ENCODE measurements at regions not wholly inside any gene's neighbourhood (a gene's known extent, or its start where the extent isn't known, plus 50 kb on each side); places are given as distances from the start of the nearest gene placed in this dataset.
"Not testable (repeated sequence)": the region's sequence is repeated elsewhere in the genome, so short reads cannot be mapped to it uniquely, and the experiment has no call there.

DNA sequence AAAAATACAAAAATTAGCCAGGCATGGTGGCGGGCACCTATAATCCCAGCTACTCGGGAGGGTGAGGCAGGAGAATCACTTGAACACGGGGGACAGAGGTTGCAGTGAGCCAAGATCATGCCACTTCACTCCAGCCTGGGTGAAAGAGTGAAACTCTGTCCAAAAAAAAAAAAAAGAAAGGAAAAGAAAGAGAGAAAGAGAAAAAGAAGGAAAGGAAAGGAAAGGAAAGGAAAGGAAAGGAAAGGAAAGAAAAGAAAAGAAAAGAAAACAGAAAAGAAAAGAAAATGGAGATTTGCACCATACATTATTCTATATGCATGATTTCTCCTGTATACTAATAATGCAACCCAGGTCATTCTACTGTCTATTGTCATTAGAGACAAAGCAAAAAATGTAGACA lies 421.5 kb downstream of the PCDH19 start:
- DNase-seq: not testable (repeated sequence)

DNA sequence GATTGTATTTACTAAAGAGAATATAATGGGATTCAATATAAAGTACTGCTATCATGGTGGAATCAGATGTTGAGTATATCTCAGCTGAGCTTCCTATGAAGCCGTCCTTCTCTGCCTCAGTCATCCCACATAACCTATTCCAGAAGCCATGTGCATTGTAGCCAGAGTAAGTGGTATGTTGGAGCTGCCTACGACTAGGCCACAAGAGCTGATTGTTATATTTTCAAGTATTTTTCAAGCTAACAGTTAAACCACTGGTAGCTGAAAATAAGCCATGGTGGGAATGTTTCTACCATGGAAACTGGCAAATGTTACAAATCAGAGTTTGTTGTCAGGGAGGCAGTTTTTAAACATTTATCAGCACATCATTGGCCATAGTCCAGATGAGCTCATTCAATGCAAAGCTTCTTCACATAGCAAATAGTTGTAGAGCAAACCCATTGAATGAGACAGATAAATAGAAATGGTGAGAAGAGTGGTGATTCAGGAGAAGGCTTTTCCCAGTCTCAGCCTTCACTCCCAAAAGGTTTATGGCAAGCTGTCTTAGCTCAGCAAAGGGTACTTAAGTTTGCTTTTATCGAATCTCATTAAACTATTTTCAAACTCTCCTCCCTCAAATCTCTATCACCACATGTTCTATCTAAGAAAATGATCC lies 436.4 kb downstream of the PCDH19 start:
- DNase-seq: no peak

DNA sequence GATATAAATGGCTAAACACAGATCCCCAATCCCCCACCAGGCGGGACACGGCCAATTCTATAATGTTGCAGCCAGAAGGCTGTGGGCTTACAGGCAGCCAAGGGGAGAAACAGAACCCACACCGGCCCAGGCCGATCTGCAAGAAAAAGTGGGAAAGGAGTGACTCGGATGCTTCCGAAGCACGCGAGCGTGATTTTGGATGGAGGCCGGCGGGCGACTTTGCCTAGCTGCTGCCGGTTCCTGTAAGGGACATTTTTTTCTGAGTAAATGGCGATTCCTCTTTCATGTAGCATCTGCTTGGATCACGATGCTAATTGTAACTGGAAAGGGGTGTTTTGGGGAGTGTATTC lies 470.2 kb downstream of the PCDH19 start:
- no peak for DNase-seq

DNA sequence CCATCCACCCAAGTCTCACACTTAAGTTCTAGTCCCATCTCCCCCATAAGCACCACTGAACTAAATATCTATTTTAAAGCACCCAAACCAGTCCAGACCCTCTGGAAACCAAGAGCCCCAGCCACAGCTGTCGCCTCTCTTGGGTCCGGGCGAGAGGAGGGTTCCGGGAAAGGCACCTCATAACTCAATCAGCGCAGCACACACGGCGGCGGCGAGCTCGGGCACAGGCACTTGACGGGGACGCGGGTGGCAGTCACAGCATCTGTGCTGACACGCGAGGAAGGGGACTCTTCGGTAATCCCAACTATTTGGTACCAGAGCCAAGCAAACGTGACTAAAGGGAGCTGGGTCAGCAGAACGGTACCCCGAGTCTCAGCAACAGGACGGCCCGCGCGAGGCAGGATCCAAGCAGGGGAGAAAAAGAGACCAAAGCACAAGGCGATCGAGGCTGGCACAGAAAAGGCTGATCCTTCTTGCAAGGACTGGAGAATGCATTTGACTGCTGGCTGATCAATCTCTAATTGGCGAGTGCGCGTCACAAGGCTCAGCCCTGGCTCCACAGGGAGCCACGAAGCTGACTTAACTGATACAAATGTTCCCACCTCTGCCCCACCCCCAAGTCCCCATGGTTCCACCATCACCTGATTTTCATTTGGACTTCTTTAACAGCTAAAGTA lies 470.7 kb downstream of the PCDH19 start:
- not testable (repeated sequence) for DNase-seq

DNA sequence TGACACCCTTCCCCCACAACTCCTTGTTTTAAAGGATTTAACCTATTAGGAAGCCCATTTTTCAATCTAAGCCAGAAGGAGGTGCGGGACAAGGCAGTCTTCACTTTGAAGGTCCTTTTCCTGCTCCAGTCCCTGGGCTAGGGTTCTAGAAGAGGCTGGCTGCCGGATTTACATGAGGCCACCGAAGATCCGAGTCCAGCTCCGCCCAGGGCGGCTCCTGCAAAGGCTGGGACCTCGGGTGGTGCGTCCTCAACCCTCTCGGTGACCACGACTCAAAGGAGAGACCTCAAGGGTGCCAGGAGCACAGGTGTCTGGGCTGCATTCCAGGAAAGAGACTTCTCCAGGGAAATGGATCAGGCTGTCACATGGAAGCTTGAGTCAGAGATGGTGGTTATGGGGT lies 471.6 kb downstream of the PCDH19 start:
- no peak for DNase-seq

DNA sequence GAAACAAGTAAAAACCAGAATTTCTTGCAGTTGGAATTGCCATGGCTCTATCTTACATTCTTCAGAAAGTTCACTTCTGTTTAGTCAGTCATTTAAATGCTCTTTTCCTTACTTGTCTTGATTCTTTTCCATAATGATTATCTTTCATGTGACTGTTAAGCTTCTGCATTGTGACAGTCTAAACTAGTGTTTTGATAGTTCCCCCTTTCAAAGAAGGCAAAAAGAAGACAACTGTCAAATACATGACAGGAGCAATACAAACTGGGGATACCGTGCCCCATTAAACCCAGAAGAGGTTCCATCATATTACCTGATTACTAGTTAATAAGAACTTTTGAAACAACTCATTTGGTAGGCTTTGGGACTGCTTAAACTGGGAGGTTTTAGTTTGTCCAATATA lies 476.2 kb downstream of the PCDH19 start:
- DNase-seq: peak; percentile 2

DNA sequence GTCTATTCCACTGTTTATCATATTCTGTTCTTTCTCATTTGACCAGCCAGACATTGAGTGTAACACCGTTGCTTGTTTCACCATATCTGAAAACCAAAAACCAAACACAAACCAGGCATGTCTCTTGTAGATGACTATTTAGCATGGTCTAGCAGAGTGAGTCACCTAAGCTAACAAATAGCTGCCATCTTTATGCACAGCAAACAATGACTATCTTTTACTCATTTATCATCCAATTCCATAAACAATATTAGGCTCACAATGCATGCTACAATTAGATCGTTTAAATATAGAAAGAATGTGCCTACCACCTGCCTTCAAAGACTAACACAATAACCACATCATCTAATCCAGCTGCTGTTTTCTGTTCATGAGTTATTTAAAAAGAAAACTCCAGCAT lies 495.4 kb downstream of the PCDH19 start:
- DNase-seq: no peak

DNA sequence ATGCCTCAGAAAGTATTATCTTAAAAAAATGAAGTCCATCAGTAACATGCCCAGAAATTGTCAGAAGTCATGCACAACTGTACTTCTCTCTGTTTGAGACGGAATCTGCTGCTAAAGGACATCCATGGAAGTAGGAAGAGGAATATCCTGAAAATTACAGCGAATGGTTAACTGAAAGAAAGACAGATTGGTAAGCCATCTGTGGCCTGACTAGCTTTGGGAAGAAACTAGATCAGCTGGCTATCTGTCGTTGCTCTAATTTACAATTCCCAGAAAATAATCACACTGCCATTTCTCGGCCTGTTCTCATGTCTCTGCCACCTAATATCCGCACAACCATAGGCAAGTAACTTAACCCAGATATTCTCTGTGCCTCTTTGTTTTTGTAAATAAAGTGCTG lies 496.5 kb downstream of the PCDH19 start:
- DNase-seq: no peak

DNA sequence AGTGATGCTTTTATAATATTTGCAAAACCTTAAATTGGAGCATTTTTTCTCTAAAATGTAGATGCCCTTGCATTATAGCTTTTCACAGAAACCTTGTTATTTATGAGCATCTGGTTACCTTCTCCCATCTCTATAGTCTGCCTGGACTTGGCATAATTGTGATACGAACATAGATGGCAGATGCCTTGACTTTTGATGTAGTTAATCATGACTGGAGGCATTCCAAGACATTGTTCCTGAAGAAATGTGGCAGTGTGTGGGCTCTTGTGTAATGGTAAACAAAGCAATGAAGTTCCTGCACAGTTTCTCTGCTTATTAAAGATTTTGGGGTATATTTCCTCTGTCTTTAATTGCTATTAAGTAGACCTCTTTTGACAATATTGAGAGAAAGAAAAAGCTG lies 500.1 kb downstream of the PCDH19 start:
- no peak for DNase-seq

DNA sequence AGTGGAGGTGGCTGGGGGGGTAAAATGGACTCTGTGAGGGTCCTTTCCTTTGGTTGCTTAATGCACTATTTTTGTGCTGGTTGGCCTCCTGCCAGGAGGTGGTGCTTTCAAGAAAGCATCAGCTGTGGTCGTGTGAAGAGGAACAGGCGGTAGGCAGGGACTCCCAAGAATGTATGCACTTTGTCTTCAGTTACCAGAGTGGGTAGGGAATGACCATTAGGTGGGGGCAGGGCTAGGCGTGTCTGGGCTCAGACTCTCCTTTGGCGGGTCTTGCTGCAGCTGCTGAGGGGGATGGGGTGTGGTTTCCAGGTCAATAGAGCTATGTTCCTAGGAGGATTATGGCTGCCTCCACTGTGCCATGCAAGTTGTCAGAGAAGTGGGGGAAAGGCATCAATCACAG lies 509.0 kb downstream of the PCDH19 start:
- DNase-seq: no peak

DNA sequence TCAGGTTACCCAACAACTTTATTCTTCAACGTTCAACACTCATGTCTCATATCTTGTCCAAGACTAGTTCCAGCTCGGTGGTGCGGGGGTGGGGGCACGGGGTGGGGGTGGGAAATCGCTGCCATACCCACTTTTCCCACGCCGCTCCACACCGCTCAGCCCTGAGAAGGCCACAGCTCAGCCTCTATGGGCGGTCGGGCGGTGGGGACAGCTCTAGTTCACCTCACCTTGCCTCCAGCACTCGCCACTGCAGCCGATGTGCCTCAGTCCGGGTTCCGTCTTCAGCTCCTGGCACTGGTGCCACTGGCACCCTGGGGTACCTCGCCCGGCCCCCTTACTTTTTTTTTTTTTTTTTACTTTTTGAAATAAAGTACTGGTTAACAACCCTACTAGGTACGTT lies 522.2 kb downstream of the PCDH19 start:
- no peak for DNase-seq

DNA sequence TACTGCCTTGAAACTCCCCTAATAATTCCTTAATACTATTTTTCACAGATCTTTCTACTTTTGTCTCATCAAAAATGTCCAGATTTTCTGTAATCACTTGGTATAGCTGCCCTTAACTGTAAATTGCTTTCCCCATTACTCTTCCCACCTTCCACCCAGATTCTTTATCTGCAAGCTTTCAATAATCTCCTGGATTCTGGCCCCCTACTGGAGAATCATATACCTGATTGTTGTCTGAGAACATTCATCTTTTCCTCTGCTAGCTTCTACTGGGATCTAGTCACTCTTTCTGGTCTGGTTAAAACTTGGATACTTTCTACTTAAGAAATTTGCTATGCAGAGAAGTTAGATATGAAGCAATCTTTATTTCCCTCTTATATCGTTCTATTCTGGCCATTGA lies 552.6 kb downstream of the PCDH19 start:
- DNase-seq: peak; percentile 11

DNA sequence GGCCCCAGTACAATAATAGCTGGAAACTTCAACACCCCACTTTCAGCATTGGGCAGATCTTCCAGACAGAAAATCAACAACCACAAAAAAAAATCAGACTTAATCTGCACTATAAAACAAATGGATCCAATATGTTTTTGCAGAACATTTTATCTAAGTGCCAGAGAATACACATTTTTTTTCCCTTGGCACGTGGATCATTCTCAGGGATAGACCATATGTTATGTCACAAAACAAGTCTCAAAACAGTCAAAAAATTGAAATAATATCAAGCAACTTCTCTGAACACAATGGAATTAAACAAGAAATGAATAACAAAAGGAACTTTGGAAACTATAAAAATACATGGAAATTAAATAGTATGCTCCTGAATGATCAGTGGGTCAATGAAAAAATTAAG lies 576.3 kb downstream of the PCDH19 start:
- DNase-seq: no peak

DNA sequence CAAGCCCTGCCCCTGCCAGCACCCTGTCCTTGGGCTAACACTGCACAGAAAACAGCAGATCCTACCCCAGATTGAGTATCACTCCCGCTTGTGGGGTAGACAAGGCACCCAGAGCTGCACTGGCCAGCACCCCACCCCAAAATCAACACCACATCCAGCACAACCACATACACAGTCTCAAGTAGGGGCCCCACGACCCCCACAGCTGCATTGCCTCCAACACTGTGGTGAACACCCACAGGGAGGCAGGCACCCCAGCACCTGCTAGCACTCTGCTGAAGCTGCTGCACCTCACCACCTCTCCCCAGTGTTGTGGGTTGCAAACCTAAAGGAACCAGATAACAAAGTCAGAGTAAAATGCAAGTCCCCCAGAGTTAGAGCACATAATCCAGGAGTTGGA lies 589.9 kb downstream of the PCDH19 start:
- DNase-seq: no peak

DNA sequence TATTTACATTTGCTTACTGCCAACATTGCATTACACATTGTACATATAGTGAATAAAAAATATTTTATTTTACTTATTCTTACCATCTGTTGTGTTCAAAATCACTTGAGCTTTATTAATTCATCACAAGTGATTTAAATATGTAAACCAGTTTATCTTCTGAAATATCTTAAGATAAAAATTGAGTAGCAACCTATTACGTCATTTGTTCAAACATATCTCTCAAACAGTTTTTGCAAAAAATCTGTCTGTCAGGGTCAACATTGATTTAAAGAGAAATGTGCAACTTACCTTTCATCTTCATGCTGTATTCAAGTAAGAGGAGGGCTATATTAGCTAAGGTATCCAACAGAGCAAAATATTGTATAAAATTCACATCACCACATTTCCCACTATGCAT lies 610.1 kb downstream of the PCDH19 start:
- no peak for DNase-seq

DNA sequence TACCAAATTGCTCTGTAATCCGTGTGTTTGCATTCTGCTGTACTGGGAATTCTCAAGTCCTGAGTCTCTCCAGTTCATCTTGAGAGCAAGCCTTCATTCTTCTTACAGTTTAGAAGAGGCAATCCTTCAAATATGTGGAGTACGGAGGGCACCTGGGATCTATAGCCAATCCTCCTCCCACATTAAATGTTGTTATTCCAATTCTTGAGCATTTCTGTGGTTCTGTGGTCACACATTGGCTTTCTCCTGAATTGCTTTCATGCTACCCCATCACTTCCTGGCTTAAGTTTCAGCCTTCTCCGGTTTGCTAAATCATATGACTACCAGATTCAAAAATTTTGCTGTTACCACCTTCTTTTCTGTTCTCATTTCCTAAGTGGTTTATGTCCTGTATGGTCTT lies 611.1 kb downstream of the PCDH19 start:
- DNase-seq: no peak

DNA sequence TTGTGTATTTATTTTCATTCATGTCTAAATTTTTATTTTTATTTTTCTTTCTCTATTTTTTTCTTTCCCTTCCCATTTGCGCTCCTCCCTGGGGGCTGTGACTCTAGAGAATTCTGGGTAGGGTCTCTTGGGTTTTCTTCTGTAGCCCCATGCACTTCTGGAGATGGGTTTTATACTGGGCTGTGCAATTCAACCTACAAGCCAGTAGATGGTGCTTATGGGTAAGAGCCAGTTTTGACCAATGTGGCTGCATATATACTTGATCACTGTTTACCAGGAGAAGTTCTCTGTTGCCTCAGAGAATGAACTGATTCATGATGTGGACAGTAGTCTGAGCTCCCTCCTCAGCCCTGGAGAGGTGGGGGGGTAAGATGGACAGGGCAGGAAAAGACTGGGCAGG lies 614.6 kb downstream of the PCDH19 start:
- DNase-seq: peak; percentile 22

DNA sequence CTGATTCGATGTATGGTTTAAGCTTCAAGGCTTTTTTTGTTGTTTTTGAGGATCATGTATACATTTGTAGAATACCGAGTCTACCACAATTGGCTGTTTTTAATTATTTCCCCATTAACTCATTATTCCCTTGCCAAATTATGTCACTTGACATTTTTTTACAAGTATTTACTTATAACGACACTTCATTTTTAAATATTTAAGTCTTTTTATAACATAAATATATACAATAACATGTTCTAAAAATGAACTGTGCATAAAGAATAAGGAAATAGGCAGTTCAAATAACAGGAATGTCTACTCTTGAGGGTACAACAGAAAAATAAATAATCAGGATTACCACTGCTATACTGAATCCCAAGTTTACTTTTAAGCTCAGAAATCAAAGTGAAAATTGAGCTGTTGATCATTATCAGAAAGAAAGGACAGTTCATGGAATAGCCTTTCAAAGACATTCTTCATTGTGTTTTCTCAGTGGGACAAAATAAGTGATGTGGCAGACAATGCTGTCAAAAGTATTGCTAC lies 627.5 kb downstream of the PCDH19 start:
- DNase-seq: no peak

DNA sequence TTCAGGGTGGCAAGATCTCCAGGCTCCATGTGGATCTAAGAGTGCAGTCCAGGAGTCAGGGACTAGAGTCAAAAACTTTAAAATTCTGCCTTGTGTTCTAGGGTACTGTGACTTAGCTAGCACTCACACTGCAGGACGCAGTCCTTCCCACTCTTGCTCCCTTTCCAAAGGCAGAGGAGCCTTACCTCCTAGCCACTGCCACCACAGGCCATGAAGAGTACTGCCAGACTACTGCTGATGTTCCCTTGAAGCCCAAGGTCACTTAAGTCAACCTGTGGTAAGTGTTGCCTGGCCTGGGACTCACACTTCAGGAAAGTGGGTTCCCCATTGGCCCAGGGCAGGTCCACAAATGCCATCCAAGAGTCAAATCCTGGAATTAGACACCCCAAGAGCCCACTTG lies 632.2 kb downstream of the PCDH19 start:
- DNase-seq: no peak

DNA sequence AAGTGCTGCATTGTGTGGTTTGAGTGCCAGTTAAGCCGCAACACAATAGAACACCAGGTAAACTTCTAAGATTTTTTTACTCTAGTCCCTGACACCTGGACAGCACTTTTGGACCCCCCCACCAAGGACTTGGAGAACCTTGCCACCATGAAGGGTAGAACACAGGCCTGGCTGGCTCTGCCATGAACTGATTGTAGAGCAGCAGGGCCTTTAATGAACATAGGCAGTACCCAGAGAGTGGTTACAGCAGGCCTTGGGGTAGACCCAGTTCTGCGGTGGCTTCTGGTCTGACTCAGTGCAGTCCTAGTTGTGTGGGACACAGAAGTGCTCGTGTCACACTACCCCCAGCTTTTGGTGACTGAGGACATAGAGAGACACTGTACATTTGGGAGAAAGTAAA lies 648.3 kb downstream of the PCDH19 start:
- no peak for DNase-seq

DNA sequence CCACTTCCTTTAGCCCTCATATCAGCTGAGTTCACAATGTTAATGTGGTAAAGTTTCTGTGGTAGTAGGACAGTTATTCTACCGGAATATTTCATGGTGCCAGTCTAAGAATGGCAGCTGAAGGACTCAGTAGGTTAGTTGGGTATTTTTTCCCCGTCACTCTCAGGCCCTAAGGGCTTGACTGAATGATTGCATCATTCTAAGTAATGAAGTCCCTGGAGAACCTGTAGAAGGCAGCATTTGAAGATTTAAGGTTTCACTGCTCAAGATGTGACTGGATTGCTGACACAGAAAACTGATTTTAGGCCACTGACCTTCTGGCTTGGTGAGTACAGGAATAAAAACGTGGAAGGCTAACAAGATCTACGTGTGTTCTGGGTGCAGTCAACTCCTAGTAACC lies 657.3 kb downstream of the PCDH19 start:
- peak; percentile 23 for DNase-seq

DNA sequence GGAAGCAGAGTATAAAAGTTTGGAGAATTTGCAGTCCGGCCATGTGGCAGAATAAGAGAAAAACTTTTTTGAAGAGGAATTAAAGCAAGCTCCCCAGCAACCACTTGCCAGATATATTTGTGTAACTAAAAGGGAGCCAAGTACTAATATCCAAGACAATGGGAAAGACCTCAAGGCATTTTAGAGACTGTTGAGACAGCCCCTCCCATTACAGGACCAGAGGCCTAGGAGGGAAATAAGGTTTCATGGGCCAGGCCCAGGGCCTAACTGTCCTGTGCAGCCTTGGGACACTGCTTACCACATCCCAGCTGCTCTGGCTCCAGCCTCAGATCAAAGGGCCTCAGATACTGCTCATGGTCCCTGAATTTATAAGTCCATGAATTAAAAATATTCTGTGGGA lies 659.4 kb downstream of the PCDH19 start:
- no peak for DNase-seq

DNA sequence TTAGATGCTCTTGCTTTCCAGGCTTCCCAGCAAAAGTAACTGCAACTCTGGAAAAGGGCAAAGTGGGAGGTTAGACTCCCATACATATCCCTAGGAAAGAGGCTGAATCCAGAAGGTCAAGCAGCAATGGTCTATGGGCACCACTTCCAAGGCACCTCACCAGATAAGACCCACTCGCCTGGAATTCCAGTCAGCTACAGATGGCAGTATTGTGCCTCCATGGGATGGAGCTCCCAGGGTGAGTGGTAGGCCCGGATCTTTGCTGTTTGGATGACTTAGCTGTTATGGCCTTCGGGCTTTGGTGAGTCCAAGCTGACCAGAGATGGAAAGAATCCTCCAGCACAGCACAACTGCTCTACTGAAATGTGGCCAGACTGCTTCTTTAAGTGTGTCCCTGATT lies 688.0 kb downstream of the PCDH19 start:
- DNase-seq: peak; percentile 0

DNA sequence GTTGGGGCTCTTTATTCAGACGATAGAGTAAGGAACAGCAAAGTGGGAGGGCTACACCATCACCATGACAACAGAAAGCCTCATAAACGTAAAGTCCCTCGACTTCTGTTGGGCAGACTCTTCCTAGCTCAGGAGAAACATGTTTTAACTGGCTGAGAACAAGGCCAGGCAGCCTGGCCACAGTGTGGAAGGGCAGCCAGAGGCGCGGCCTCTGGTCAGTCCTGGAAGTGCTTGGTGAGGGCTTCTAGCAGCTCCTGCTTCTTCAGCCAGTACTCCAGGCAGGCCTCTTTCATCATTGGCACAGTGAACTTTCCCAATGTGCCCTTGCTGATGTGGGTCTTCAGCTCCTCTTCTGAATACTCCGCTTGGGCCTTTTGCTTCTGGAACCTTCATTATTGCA lies 690.9 kb downstream of the PCDH19 start:
- no peak for DNase-seq

DNA sequence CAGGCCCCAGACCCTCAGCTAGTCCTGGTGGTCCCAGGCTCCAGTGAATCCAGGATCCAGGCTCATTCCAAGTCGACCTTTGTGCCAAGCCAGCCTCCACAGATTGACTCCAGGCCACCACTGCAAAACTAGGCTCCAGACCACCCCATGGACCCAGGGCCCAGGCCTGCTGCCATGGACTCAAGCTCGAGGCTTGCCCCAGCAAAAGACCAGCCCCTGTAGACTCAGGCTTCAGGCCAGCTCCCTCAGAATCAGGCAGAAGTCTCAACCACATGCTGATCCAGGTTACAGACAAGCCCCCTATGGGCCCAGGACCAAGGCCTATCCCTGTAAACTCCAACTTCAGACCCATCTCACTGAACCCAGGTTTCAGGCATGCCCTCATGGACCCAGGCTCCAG lies 692.4 kb downstream of the PCDH19 start:
- DNase-seq: no peak
